ENCODE measurements at regions not wholly inside any gene's neighbourhood (a gene's known extent, or its start where the extent isn't known, plus 50 kb on each side); places are given as distances from the start of the nearest gene placed in this dataset.

DNA sequence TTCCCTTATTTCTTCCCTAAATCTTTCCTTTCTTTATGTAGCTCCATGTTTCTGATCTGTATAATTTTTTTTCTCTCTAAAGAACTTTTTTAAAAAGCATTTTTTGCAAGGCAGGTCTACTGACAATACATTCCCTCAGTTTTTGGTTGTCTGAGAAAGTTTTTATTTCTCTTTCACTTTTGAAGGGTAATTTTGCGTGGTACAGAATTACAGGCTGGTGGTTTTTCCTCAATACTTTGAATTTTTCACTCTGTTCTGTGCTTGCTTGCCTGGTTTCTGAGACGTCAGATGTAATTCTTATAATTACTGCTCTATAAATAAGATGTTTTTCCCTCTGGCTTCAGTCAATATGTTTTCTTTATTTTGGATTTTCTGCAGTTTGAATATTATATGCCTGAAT is 205.4 kb upstream of the VSTM2A start:
- no TSS peak for BruUV-seq (replicated peaks)
- no peaks in the 10 kb centered on the region for H3K9me1 ChIP-seq (replicated peaks; ENCODE audit: control insufficient read depth, extremely low read depth, insufficient read depth, low read length)
- ChIA-PET CTCF (no interaction called here), POLR2A (no interaction called here)
- DNase-seq (ENCODE audit: low read depth, low spot score), result no peak
- no peaks in the 10 kb centered on the region for H4K20me1 ChIP-seq (replicated peaks; ENCODE audit: control insufficient read depth, extremely low read depth, insufficient read depth, low read length)
- H3K36me3 ChIP-seq (ENCODE audit: control insufficient read depth in 2 of 2, extremely low read depth in 1 of 2, insufficient read depth in 2 of 2, low read length in 2 of 2), result no peaks in the 10 kb centered on the region
- no peaks in the 10 kb centered on the region for H3K9me3 ChIP-seq (replicated peaks; ENCODE audit: control insufficient read depth, insufficient read depth, low read length)
- H3K27me3 ChIP-seq (ENCODE audit: control insufficient read depth in 2 of 2, insufficient read depth in 2 of 2, low read length in 2 of 2), result no peaks in the 10 kb centered on the region
- no peak overlapping the region for H3K9ac ChIP-seq (replicated peaks; ENCODE audit: extremely low read depth, insufficient read depth, low read length)
- TF ChIP-seq GATA2 (IDR thresholded peaks at IDR 0.05; ENCODE audit: insufficient read depth, insufficient read length, low read depth, low read length), result no peak
- no peak for TF ChIP-seq FOS (IDR thresholded peaks at IDR 0.05; ENCODE audit: borderline replicate concordance, insufficient read depth, low read length)
- TF ChIP-seq EZH2 (IDR thresholded peaks at IDR 0.05; ENCODE audit: borderline replicate concordance, low read depth, low read length, severe bottlenecking), result no peak
- TF ChIP-seq, protein P1, sequence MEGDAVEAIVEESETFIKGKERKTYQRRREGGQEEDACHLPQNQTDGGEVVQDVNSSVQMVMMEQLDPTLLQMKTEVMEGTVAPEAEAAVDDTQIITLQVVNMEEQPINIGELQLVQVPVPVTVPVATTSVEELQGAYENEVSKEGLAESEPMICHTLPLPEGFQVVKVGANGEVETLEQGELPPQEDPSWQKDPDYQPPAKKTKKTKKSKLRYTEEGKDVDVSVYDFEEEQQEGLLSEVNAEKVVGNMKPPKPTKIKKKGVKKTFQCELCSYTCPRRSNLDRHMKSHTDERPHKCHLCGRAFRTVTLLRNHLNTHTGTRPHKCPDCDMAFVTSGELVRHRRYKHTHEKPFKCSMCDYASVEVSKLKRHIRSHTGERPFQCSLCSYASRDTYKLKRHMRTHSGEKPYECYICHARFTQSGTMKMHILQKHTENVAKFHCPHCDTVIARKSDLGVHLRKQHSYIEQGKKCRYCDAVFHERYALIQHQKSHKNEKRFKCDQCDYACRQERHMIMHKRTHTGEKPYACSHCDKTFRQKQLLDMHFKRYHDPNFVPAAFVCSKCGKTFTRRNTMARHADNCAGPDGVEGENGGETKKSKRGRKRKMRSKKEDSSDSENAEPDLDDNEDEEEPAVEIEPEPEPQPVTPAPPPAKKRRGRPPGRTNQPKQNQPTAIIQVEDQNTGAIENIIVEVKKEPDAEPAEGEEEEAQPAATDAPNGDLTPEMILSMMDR (IDR thresholded peaks at IDR 0.05; ENCODE audit: extremely low read depth in 1 of 2, insufficient read depth in 1 of 2, low read depth in 1 of 2, low read length in 2 of 2), result no peak
- TF ChIP-seq, protein P2, sequence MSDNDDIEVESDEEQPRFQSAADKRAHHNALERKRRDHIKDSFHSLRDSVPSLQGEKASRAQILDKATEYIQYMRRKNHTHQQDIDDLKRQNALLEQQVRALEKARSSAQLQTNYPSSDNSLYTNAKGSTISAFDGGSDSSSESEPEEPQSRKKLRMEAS (IDR thresholded peaks at IDR 0.05; ENCODE audit: insufficient read depth, insufficient read length), result no peak
- no peak for TF ChIP-seq POLR2A (IDR thresholded peaks at IDR 0.05; ENCODE audit: low read depth, low read length)
- TF ChIP-seq MYC (IDR thresholded peaks at IDR 0.05; ENCODE audit: low read depth, low read length), result no peak
- no peak for TF ChIP-seq POLR2AphosphoS5 (IDR thresholded peaks at IDR 0.05; ENCODE audit: insufficient read depth, low read depth, low read length)
- TF ChIP-seq JUN (IDR thresholded peaks at IDR 0.05; ENCODE audit: borderline replicate concordance, insufficient read depth, insufficient read length, low read depth), result no peak
- H2AFZ ChIP-seq (ENCODE audit: low read depth, low read length), result no peak overlapping the region
- dilution Hi-C loops (cut with MboI; ENCODE audit: extremely low pct_ligation_motif_present, low sequenced_read_pairs) (no loop called here), intact Hi-C loops (cut with micrococcal nuclease) (no loop called here)
- no peak for FAIRE-seq
- H3K4me2 ChIP-seq (ENCODE audit: insufficient read depth, low read length), result no peak overlapping the region
- no peak overlapping the region for H3K27ac ChIP-seq (ENCODE audit: insufficient read depth, low read depth, low read length)
- no peaks in the 10 kb centered on the region for H3K79me2 ChIP-seq (ENCODE audit: control insufficient read depth, insufficient read depth, low read length)
- no peak overlapping the region for H3K4me3 ChIP-seq (replicated peaks in 1 of 3; ENCODE audit: insufficient read depth in 1 of 3, low read depth in 1 of 3, low read length in 3 of 3)
- no peaks in the 10 kb centered on the region for H3K4me1 ChIP-seq (ENCODE audit: control insufficient read depth, extremely low read depth, insufficient read depth, low read length)

Measured in endothelial cell of umbilical vein (primary cell).